ENCODE measurements at regions not wholly inside any gene's neighbourhood (a gene's known extent, or its start where the extent isn't known, plus 50 kb on each side); places are given as distances from the start of the nearest gene placed in this dataset.
A peak's percentile ranks its signal among the peaks of the same experiment; 100 is the strongest.

- TF ChIP-seq, protein P1, sequence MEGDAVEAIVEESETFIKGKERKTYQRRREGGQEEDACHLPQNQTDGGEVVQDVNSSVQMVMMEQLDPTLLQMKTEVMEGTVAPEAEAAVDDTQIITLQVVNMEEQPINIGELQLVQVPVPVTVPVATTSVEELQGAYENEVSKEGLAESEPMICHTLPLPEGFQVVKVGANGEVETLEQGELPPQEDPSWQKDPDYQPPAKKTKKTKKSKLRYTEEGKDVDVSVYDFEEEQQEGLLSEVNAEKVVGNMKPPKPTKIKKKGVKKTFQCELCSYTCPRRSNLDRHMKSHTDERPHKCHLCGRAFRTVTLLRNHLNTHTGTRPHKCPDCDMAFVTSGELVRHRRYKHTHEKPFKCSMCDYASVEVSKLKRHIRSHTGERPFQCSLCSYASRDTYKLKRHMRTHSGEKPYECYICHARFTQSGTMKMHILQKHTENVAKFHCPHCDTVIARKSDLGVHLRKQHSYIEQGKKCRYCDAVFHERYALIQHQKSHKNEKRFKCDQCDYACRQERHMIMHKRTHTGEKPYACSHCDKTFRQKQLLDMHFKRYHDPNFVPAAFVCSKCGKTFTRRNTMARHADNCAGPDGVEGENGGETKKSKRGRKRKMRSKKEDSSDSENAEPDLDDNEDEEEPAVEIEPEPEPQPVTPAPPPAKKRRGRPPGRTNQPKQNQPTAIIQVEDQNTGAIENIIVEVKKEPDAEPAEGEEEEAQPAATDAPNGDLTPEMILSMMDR (IDR thresholded peaks at IDR 0.05), result no peak
- no peaks in the 10 kb centered on the region for H3K36me3 ChIP-seq (ENCODE audit: low read depth)
- no peaks in the 10 kb centered on the region for H3K9me3 ChIP-seq
Observed at GRCh38 chr3:22141769-22142168, 390.8 kb upstream of the ZNF385D start.

DNA sequence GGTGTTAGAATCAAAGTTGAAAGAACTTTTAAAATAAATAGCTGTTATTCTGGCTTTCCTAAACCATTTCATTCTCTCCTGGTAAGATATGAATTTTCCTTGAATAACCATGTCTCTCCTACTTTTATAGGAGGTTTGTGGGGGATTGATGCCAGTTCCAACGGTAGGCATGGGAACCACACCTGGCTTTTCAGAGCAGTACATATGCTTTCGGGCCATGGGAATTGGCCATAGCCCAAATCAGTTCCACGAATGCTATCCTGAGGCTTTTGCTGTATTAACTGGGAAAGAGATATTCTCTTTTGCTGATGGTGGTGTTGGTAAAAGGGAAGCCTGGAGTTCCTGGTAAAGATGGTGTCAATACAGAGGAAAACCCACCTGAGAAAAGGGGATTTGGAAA, 396.2 kb upstream of the ZNF385D start:
- ATAC-seq (no peak), DNase-seq (no peak)
- Histone ChIP-seq H3K9me3 (no peaks in the 10 kb centered on the region), H3K4me3 (no peak overlapping the region), H3K36me3 (ENCODE audit: low read depth) (no peaks in the 10 kb centered on the region), H3K4me1 (ENCODE audit: low read depth) (no peaks in the 10 kb centered on the region)
- intact Hi-C loops (cut with DNase I, micrococcal nuclease), result no loop called here
- TF ChIP-seq, protein P1 (IDR thresholded peaks at IDR 0.05), result no peak

More at GRCh38 chr3:22141769-22142168, 390.8 kb upstream of the ZNF385D start:
- no peaks in the 10 kb centered on the region for H3K4me1 ChIP-seq (ENCODE audit: low read depth)
- DNase-seq, result no peak
- ATAC-seq, result no peak
- no peak overlapping the region for H3K4me3 ChIP-seq
- intact Hi-C loops (cut with DNase I, micrococcal nuclease), result no loop called here

DNA sequence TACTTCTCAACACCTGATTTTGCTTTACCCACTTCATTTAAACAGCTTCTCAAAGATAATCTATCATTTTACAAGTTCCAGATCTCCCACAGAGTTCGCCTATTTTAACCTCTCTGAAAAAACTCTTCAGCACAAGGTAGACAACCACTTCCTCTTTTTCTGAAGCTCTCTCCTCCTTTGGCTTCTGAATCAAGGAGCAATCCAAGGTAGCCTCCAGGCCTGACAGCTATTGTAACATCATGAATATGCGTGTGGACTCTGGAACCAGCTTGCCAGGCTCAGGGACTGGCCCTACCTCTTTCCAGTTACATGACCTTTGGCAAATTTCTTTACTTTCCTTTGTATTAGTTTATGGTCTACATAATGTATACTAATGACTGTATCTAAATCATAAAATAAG, 405.9 kb upstream of the ZNF385D start:
- ATAC-seq (peak; percentile 93), DNase-seq (peak in 2 of 3 donors; percentile 37 to 50)
- H3K36me3 ChIP-seq (ENCODE audit: low read depth), result no peaks in the 10 kb centered on the region
- TF ChIP-seq, protein P1 (IDR thresholded peaks at IDR 0.05), result no peak
- H3K4me3 ChIP-seq, result no peak overlapping the region
- H3K4me1 ChIP-seq (ENCODE audit: low read depth), result peaks cover 7% of the 10 kb centered on the region
- no peaks in the 10 kb centered on the region for H3K9me3 ChIP-seq
- intact Hi-C loops (cut with DNase I, micrococcal nuclease), result no loop called here

GRCh38 chr3:22157848-22158247, 406.8 kb upstream of the ZNF385D start:
- DNase-seq (no peak), ATAC-seq (no peak)
- H3K9me3 ChIP-seq, result no peaks in the 10 kb centered on the region
- H3K4me3 ChIP-seq, result no peak overlapping the region
- TF ChIP-seq, protein P1 (IDR thresholded peaks at IDR 0.05), result no peak
- intact Hi-C loops (cut with DNase I, micrococcal nuclease), result no loop called here
- no peaks in the 10 kb centered on the region for H3K36me3 ChIP-seq (ENCODE audit: low read depth)
- peaks cover 7% of the 10 kb centered on the region for H3K4me1 ChIP-seq (ENCODE audit: low read depth)

GRCh38 chr3:22159004-22159695, 408.1 kb upstream of the ZNF385D start:
- Histone ChIP-seq H3K9me3 (no peaks in the 10 kb centered on the region), H3K36me3 (ENCODE audit: low read depth) (no peaks in the 10 kb centered on the region), H3K4me1 (ENCODE audit: low read depth) (peaks cover 7% of the 10 kb centered on the region), H3K4me3 (no peak overlapping the region)
- DNase-seq (peak in 1 of 3 donors; percentile 8), ATAC-seq (peak; percentile 75)
- intact Hi-C loops (cut with DNase I, micrococcal nuclease), result no loop called here
- TF ChIP-seq, protein P1 (IDR thresholded peaks at IDR 0.05), result no peak

All from mucosa of descending colon (tissue), 3 donors.